ENCODE measurements at regions not wholly inside any gene's neighbourhood (a gene's known extent, or its start where the extent isn't known, plus 50 kb on each side); places are given as distances from the start of the nearest gene placed in this dataset.

DNA sequence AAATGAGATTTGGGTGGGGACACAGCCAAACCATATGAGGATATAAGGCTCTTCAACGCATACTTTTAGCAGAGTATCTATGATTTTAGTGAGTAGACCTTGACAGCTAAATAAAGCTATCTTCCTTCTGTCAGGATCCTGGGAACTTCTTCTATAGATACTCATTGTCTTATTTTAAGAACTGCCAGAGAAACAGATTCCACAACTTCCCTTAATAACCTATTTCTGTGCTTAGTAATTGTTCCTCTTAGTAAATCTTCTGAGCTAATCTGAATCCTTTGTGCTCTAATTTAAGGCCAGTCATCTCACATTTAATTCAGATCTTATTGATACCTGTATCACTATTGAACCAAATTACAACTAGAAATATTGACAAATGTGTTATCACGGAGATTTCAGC, 64.0 kb upstream of the CEP85L start:
- no peaks in the 10 kb centered on the region for H3K9me2 ChIP-seq (ENCODE audit: insufficient read depth)
- H3K36me3 ChIP-seq (ENCODE audit: low read depth): no peaks in the 10 kb centered on the region
- H4K20me1 ChIP-seq (ENCODE audit: insufficient read depth): no peaks in the 10 kb centered on the region
- no peak overlapping the region for H2AFZ ChIP-seq
- no peak for TF ChIP-seq EZH2 (IDR thresholded peaks at IDR 0.05; ENCODE audit: low read depth)
- TF ChIP-seq, protein P1, sequence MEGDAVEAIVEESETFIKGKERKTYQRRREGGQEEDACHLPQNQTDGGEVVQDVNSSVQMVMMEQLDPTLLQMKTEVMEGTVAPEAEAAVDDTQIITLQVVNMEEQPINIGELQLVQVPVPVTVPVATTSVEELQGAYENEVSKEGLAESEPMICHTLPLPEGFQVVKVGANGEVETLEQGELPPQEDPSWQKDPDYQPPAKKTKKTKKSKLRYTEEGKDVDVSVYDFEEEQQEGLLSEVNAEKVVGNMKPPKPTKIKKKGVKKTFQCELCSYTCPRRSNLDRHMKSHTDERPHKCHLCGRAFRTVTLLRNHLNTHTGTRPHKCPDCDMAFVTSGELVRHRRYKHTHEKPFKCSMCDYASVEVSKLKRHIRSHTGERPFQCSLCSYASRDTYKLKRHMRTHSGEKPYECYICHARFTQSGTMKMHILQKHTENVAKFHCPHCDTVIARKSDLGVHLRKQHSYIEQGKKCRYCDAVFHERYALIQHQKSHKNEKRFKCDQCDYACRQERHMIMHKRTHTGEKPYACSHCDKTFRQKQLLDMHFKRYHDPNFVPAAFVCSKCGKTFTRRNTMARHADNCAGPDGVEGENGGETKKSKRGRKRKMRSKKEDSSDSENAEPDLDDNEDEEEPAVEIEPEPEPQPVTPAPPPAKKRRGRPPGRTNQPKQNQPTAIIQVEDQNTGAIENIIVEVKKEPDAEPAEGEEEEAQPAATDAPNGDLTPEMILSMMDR (conservative IDR thresholded peaks at IDR 0.05): no peak
- no peaks in the 10 kb centered on the region for H3K79me2 ChIP-seq (ENCODE audit: low read depth)
- H3K9me3 ChIP-seq (ENCODE audit: insufficient read depth, low read depth): no peaks in the 10 kb centered on the region
- CTCF ChIA-PET: no interaction called here
- BruUV-seq (replicated peaks): no TSS peak
- DNase-seq: no peak
- POLR2A ChIA-PET (ENCODE audit: unreplicated experiment): no interaction called here
- H3K4me2 ChIP-seq: no peak overlapping the region
- no peak overlapping the region for H3K4me3 ChIP-seq
- H3K4me1 ChIP-seq (replicated peaks; ENCODE audit: insufficient read depth): peaks cover 6% of the 10 kb centered on the region
- no peak overlapping the region for H3K27ac ChIP-seq
- H3K27me3 ChIP-seq (ENCODE audit: insufficient read depth, low read depth): no peaks in the 10 kb centered on the region
- intact Hi-C loops (cut with micrococcal nuclease; ENCODE audit: unreplicated experiment): no loop called here
- H3F3A ChIP-seq (ENCODE audit: insufficient read depth, low read depth): peaks cover under 1% of the 10 kb centered on the region; the same call in 1 of the 2 replicates

DNA sequence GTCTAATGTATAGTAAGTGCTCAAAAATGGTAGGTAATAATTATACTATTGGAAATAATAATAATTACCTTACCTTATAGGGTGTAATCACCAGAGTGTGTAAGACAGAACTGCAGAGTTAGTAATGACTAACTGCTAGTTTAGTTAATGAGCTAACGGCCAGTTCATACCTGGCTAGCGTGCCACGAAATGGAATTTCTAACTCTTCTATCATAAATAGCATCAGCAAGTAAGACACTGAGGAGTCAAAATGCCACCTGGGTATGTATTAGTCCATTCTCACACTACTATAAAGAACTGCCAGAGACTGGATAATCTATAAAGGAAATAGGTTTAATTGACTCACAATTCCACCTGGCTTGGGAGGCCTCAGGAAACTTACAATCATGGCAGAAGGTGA, 63.4 kb upstream of the CEP85L start:
- Histone ChIP-seq H3F3A (ENCODE audit: insufficient read depth, low read depth) (peaks cover 5% of the 10 kb centered on the region), H3K27ac (no peak overlapping the region), H3K9me2 (ENCODE audit: insufficient read depth) (no peaks in the 10 kb centered on the region), H3K4me3 (no peak overlapping the region), H3K4me2 (no peak overlapping the region), H3K27me3 (ENCODE audit: insufficient read depth, low read depth) (no peaks in the 10 kb centered on the region), H3K36me3 (ENCODE audit: low read depth) (no peaks in the 10 kb centered on the region), H2AFZ (no peak overlapping the region), H4K20me1 (ENCODE audit: insufficient read depth) (no peaks in the 10 kb centered on the region), H3K79me2 (ENCODE audit: low read depth) (no peaks in the 10 kb centered on the region), H3K4me1 (replicated peaks; ENCODE audit: insufficient read depth) (peaks cover 12% of the 10 kb centered on the region), H3K9me3 (ENCODE audit: insufficient read depth, low read depth) (no peaks in the 10 kb centered on the region)
- CTCF ChIA-PET: no interaction called here
- intact Hi-C loops (cut with micrococcal nuclease; ENCODE audit: unreplicated experiment): no loop called here
- POLR2A ChIA-PET (ENCODE audit: unreplicated experiment): no interaction called here
- no peak for DNase-seq
- BruUV-seq (replicated peaks): no TSS peak
- TF ChIP-seq, protein P1 (conservative IDR thresholded peaks at IDR 0.05): no peak
- TF ChIP-seq EZH2 (IDR thresholded peaks at IDR 0.05; ENCODE audit: low read depth): no peak

- CTCF ChIA-PET: no interaction called here
- POLR2A ChIA-PET (ENCODE audit: unreplicated experiment): no interaction called here
- Histone ChIP-seq H4K20me1 (ENCODE audit: insufficient read depth) (no peaks in the 10 kb centered on the region), H3K9me3 (ENCODE audit: insufficient read depth, low read depth) (no peaks in the 10 kb centered on the region), H3F3A (ENCODE audit: insufficient read depth, low read depth) (peaks cover 23% of the 10 kb centered on the region), H3K4me2 (no peak overlapping the region), H3K79me2 (ENCODE audit: low read depth) (peaks cover 5% of the 10 kb centered on the region; the same call in 1 of the 2 replicates), H3K9me2 (ENCODE audit: insufficient read depth) (no peaks in the 10 kb centered on the region), H3K36me3 (ENCODE audit: low read depth) (no peaks in the 10 kb centered on the region), H3K4me1 (replicated peaks; ENCODE audit: insufficient read depth) (peaks cover 23% of the 10 kb centered on the region), H2AFZ (no peak overlapping the region), H3K4me3 (no peak overlapping the region), H3K27ac (no peak overlapping the region), H3K27me3 (ENCODE audit: insufficient read depth, low read depth) (no peaks in the 10 kb centered on the region)
- intact Hi-C loops (cut with micrococcal nuclease; ENCODE audit: unreplicated experiment): no loop called here
- DNase-seq: no peak
- BruUV-seq (replicated peaks): no TSS peak
- TF ChIP-seq, protein P1 (conservative IDR thresholded peaks at IDR 0.05): no peak
- no peak for TF ChIP-seq EZH2 (IDR thresholded peaks at IDR 0.05; ENCODE audit: low read depth)
Observed at GRCh38 chr6:118712969-118713368, 61.6 kb upstream of the CEP85L start.

Measured in PC-9 (cell line).